K562 (cell line): ENCODE measurements at regions not wholly inside any gene's neighbourhood (a gene's known extent, or its start where the extent isn't known, plus 50 kb on each side); places are given as distances from the start of the nearest gene placed in this dataset.

Source experiments
- ARHGAP35 ChIP-seq: fragments of 450-650 bp; IDR thresholded peaks from 2 replicates; pipeline ENCODE4 v1.6.1; 2018; ENCODE audit not compliant: partially characterized antibody
- BCOR ChIP-seq: fragments of 450-650 bp; IDR thresholded peaks from 2 replicates; pipeline ENCODE4 v1.6.1; 2016
- CBX5 ChIP-seq: IDR thresholded peaks from 2 replicates; pipeline ENCODE4 v1.6.1; 2014; ENCODE audit warnings: low read depth, borderline replicate concordance
- HMBOX1 ChIP-seq: sonication (generic); IDR thresholded peaks from 2 replicates; pipeline ENCODE4 v1.6.1; 2016
- MAFK ChIP-seq: IDR thresholded peaks from 2 replicates; pipeline ENCODE4 v1.6.1; 2011; ENCODE audit warnings: low read length, improper control_type of control experiment
- MEF2A ChIP-seq: IDR thresholded peaks from 2 replicates; pipeline ENCODE4 v1.6.1; 2011; ENCODE audit warnings: low read depth, mild to moderate bottlenecking, low read length, moderate library complexity; ENCODE audit not compliant: control insufficient read depth
- NRF1 ChIP-seq, 2 experiments: fragments of 450-650 bp; IDR thresholded peaks in 1 of 2; conservative IDR thresholded peaks in 1 of 2; 2 replicates each; pipeline ENCODE4 v1.6.1; 2014; ENCODE audit warnings: mild to moderate bottlenecking in 2 of 2
- PHF20 ChIP-seq: fragments of 450-650 bp; IDR thresholded peaks from 2 replicates; pipeline ENCODE4 v1.6.1; 2018; ENCODE audit not compliant: partially characterized antibody
- PHTF2 ChIP-seq: fragments of 250-450 bp; sonication (Bioruptor Pico); IDR thresholded peaks from 2 replicates; pipeline ENCODE4 v1.5.0; 2021; ENCODE audit warnings: mild to moderate bottlenecking
- PML ChIP-seq: IDR thresholded peaks from 2 replicates; pipeline ENCODE4 v1.6.1; 2012; ENCODE audit warnings: low read length, inconsistent platforms
- POLR2AphosphoS2 ChIP-seq: IDR thresholded peaks from 2 replicates; pipeline ENCODE4 v1.6.1; 2012; ENCODE audit warnings: low read length, improper control_type of control experiment
- PRDM10 ChIP-seq: fragments of 450-650 bp; IDR thresholded peaks from 2 replicates; pipeline ENCODE4 v1.6.1; 2018; ENCODE audit not compliant: partially characterized antibody
- RAD51 ChIP-seq: fragments of 450-650 bp; IDR thresholded peaks from 2 replicates; pipeline ENCODE4 v1.7.1; 2016; ENCODE audit warnings: low read depth, mild to moderate bottlenecking, borderline replicate concordance
- RBM17 ChIP-seq: fragments of 200-400 bp; formaldehyde crosslinking; IDR thresholded peaks from 2 replicates; pipeline ENCODE4 v1.6.1; 2017; ENCODE audit warnings: low read depth, mild to moderate bottlenecking, low read length, borderline replicate concordance
- SMAD1 ChIP-seq: fragments of 150-350 bp; IDR thresholded peaks from 2 replicates; pipeline ENCODE4 v1.6.1; 2014; ENCODE audit warnings: low read length, low read depth; ENCODE audit not compliant: partially characterized antibody
- TCF7 ChIP-seq: sonication (generic); IDR thresholded peaks from 2 replicates; pipeline ENCODE4 v1.6.1; 2016; ENCODE audit warnings: antibody characterized with exemption, borderline replicate concordance
- YY1 ChIP-seq, 3 experiments: IDR thresholded peaks; 2 replicates each; pipeline ENCODE4 v1.6.1; 2011; ENCODE audit warnings: low read length in 2 of 3, mild to moderate bottlenecking in 2 of 3, moderate library complexity in 2 of 3, borderline replicate concordance in 1 of 3, control low read depth in 1 of 3, low read depth in 1 of 3; ENCODE audit not compliant: insufficient read depth in 3 of 3, insufficient replicate concordance in 2 of 3, control insufficient read depth in 1 of 3, insufficient read length in 1 of 3; ENCODE audit errors: extremely low read depth in 1 of 3
- ZBTB5 ChIP-seq: fragments of 450-650 bp; IDR thresholded peaks from 2 replicates; pipeline ENCODE4 v1.6.1; 2017; ENCODE audit warnings: antibody characterized with exemption
- ZNF347 ChIP-seq: fragments of 450-650 bp; formaldehyde crosslinking; IDR thresholded peaks from 2 replicates; pipeline ENCODE4 v1.4.0; 2020; ENCODE audit warnings: low read depth, mild to moderate bottlenecking, moderate library complexity
- ZNF655 ChIP-seq: fragments of 250-450 bp; sonication (Bioruptor Pico); IDR thresholded peaks from 2 replicates; pipeline ENCODE4 v1.5.0; 2021

GRCh38 chr7:149690688-149691446, 82.5 kb downstream of the ZNF467 start (continued):
- TF ChIP-seq PRDM10 = peak; percentile 45
- TF ChIP-seq TCF7 = 0 out of 2 replicates have a peak, but pooled peaks have one; percentile 12
- peak in 1 of 2 experiments; percentile 48; a peak in 3 of 4 replicates for TF ChIP-seq NRF1 (conservative IDR thresholded peaks at IDR 0.05 in 1 of 2, IDR thresholded peaks at IDR 0.05 in 1 of 2)
- TF ChIP-seq POLR2AphosphoS2 = no peak
- no peak for TF ChIP-seq RAD51
- peak; percentile 54; the same call in 1 of the 2 replicates for TF ChIP-seq BCOR
- TF ChIP-seq CBX5 = no peak; the same call in 1 of the 2 replicates
- TF ChIP-seq HMBOX1 = peak; percentile 87
- TF ChIP-seq PHTF2 (CRISPR knock-in tag) = 0 out of 2 replicates have a peak, but pooled peaks have one; percentile 61
- peak in 1 of 3 experiments; percentile 78 for TF ChIP-seq YY1 (IDR thresholded peaks at IDR 0.05; ENCODE audit: borderline replicate concordance in 1 of 3, control insufficient read depth in 1 of 3, extremely low read depth in 1 of 3, insufficient read depth in 3 of 3, insufficient read length in 1 of 3, insufficient replicate concordance in 2 of 3, low read depth in 1 of 3, low read length in 2 of 3)
- TF ChIP-seq RBM17 = no peak
- TF ChIP-seq ZNF347 (CRISPR knock-in tag) = no peak
- no peak for TF ChIP-seq ZNF655 (CRISPR knock-in tag)
- peak; percentile 80 for TF ChIP-seq ZBTB5
- TF ChIP-seq PHF20 = peak; percentile 12
- no peak for TF ChIP-seq SMAD1
- no peak for TF ChIP-seq MEF2A
- peak; percentile 53; the same call in 1 of the 2 replicates for TF ChIP-seq PML
- TF ChIP-seq ARHGAP35 = no peak
- peak; percentile 49 for TF ChIP-seq MAFK
